ENCODE measurements at regions not wholly inside any gene's neighbourhood (a gene's known extent, or its start where the extent isn't known, plus 50 kb on each side); places are given as distances from the start of the nearest gene placed in this dataset.

DNA sequence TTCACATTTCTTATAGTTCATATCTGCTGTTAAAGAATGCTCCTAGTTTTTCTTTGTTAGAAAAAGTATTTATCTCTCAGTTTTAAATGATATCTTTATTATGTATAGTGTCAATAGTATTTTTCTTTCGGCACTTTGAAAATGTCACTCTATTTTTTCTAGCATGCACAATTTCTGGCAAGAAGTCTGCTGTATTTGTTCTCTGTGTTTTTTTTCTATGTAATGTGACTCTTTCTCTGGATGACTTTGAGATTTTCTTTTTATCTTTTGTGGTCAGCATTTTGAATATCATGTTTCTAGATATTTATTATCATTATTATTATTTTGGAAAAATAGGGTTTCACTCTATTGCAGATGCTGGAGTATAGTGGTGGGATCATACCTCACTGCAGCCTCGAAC lies 285.2 kb downstream of the PTGER3 start:
- TF ChIP-seq, protein P1, sequence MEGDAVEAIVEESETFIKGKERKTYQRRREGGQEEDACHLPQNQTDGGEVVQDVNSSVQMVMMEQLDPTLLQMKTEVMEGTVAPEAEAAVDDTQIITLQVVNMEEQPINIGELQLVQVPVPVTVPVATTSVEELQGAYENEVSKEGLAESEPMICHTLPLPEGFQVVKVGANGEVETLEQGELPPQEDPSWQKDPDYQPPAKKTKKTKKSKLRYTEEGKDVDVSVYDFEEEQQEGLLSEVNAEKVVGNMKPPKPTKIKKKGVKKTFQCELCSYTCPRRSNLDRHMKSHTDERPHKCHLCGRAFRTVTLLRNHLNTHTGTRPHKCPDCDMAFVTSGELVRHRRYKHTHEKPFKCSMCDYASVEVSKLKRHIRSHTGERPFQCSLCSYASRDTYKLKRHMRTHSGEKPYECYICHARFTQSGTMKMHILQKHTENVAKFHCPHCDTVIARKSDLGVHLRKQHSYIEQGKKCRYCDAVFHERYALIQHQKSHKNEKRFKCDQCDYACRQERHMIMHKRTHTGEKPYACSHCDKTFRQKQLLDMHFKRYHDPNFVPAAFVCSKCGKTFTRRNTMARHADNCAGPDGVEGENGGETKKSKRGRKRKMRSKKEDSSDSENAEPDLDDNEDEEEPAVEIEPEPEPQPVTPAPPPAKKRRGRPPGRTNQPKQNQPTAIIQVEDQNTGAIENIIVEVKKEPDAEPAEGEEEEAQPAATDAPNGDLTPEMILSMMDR (IDR thresholded peaks at IDR 0.05 in 2 of 3, conservative IDR thresholded peaks at IDR 0.05 in 1 of 3; ENCODE audit: control insufficient read depth in 2 of 3, extremely low read depth in 1 of 3, insufficient read depth in 1 of 3, low read depth in 3 of 3, low read length in 3 of 3), result no peak
- no peak for TF ChIP-seq EP300 (IDR thresholded peaks at IDR 0.05; ENCODE audit: borderline replicate concordance in 1 of 2, control insufficient read depth in 1 of 2, low read depth in 2 of 2, low read length in 2 of 2)
- TF ChIP-seq, protein P2, sequence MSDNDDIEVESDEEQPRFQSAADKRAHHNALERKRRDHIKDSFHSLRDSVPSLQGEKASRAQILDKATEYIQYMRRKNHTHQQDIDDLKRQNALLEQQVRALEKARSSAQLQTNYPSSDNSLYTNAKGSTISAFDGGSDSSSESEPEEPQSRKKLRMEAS (IDR thresholded peaks at IDR 0.05; ENCODE audit: low read depth, low read length), result no peak
- TF ChIP-seq RAD21 (IDR thresholded peaks at IDR 0.05; ENCODE audit: insufficient read depth, low read depth, low read length), result no peak
- TF ChIP-seq, protein P3, sequence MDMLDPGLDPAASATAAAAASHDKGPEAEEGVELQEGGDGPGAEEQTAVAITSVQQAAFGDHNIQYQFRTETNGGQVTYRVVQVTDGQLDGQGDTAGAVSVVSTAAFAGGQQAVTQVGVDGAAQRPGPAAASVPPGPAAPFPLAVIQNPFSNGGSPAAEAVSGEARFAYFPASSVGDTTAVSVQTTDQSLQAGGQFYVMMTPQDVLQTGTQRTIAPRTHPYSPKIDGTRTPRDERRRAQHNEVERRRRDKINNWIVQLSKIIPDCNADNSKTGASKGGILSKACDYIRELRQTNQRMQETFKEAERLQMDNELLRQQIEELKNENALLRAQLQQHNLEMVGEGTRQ (IDR thresholded peaks at IDR 0.05; ENCODE audit: borderline replicate concordance, low read depth, low read length), result no peak
- no peak for TF ChIP-seq TAF1 (IDR thresholded peaks at IDR 0.05; ENCODE audit: borderline replicate concordance, low read depth, low read length)
- TF ChIP-seq CEBPB (IDR thresholded peaks at IDR 0.05; ENCODE audit: borderline replicate concordance in 1 of 2, low read depth in 2 of 2, low read length in 2 of 2), result no peak

All from GM12878 (cell line).